PC-3 (cell line): ENCODE measurements at regions not wholly inside any gene's neighbourhood (a gene's known extent, or its start where the extent isn't known, plus 50 kb on each side); places are given as distances from the start of the nearest gene placed in this dataset.
"Not testable (repeated sequence)": the region's sequence is repeated elsewhere in the genome, so short reads cannot be mapped to it uniquely, and the experiment has no call there.

Experiments
- ATAC-seq: fragments of 200-7000 bp; cut with Tn5 transposase; 2 replicates; pipeline ENCODE4 v1.9.1; 2020; ENCODE audit warnings: mild to moderate bottlenecking, moderate library complexity
- BruUV-seq: library from RNA; stranded (reverse); fragments of 400-500 nt; replicated peaks from 2 replicates; lab custom pipeline; 2021; lab: Mats Ljungman, UMichigan
- CTCF ChIA-PET: fragments of 300-600 bp; sonication (Branson Sonifier 250); formaldehyde crosslinking; loops from one replicate; lab custom pipeline; 2022; ENCODE audit warnings: antibody characterized with exemption; lab: Charles Lee
- POLR2A ChIA-PET: fragments of 300-600 bp; sonication (Branson Sonifier 250); formaldehyde crosslinking; loops from one replicate; lab custom pipeline; 2022; ENCODE audit warnings: antibody characterized with exemption; ENCODE audit not compliant: unreplicated experiment; lab: Charles Lee
- DNase-seq: peaks from one replicate; pipeline ENCODE4 v3.0.0-alpha.2; 2015
- H2AFZ ChIP-seq: fragments of 300-600 bp; sonication (generic); 2 replicates; pipeline ENCODE4 v1.6.0; 2016; ENCODE audit warnings: antibody characterized with exemption, low read length
- H3F3A ChIP-seq: fragments of 300-600 bp; sonication (generic); one replicate; pipeline ENCODE4 v1.6.0; 2017; ENCODE audit warnings: antibody characterized with exemption, low read length, control low read depth, mild to moderate bottlenecking; ENCODE audit not compliant: unreplicated experiment
- H3K27ac ChIP-seq: fragments of 300-600 bp; sonication (generic); 2 replicates; pipeline ENCODE4 v1.5.1; 2016; ENCODE audit warnings: mild to moderate bottlenecking, low read length
- H3K27me3 ChIP-seq: fragments of 300-600 bp; sonication (generic); 2 replicates; pipeline ENCODE4 v1.6.1; 2016; ENCODE audit warnings: low read length, mixed read lengths
- H3K36me3 ChIP-seq: fragments of 300-600 bp; sonication (generic); 2 replicates; pipeline ENCODE4 v1.6.1; 2016; ENCODE audit warnings: low read depth, mixed run types, low read length, mixed read lengths
- H3K4me1 ChIP-seq: fragments of 300-600 bp; sonication (generic); 2 replicates; pipeline ENCODE4 v1.5.1; 2016; ENCODE audit warnings: low read length; ENCODE audit not compliant: insufficient read depth
- H3K4me2 ChIP-seq: fragments of 300-600 bp; sonication (generic); 2 replicates; pipeline ENCODE4 v1.6.0; 2016; ENCODE audit warnings: low read length
- H3K4me3 ChIP-seq: fragments of 300-600 bp; sonication (generic); 2 replicates; pipeline ENCODE4 v1.5.1; 2016; ENCODE audit warnings: mild to moderate bottlenecking, low read length, mixed read lengths
- H3K79me2 ChIP-seq: fragments of 300-600 bp; sonication (generic); 2 replicates; pipeline ENCODE4 v1.6.1; 2017; ENCODE audit warnings: low read length, mixed read lengths
- H3K9ac ChIP-seq: fragments of 300-600 bp; sonication (generic); 2 replicates; pipeline ENCODE4 v1.6.0; 2016; ENCODE audit warnings: mild to moderate bottlenecking, low read length
- H3K9me2 ChIP-seq: fragments of 300-600 bp; sonication (generic); replicated peaks from 2 replicates; pipeline ENCODE4 v1.6.1; 2016; ENCODE audit warnings: mixed run types, low read length, mixed read lengths
- H3K9me3 ChIP-seq: fragments of 300-600 bp; sonication (generic); 2 replicates; pipeline ENCODE4 v1.6.1; 2016; ENCODE audit warnings: low read length, mixed read lengths
- H4K20me1 ChIP-seq: fragments of 300-600 bp; sonication (generic); 2 replicates; pipeline ENCODE4 v1.6.1; 2016; ENCODE audit warnings: low read length, mixed read lengths
- CTCF ChIP-seq: fragments of 300-600 bp; sonication (generic); conservative IDR thresholded peaks from 2 replicates; pipeline ENCODE4 v1.5.1; 2017; ENCODE audit warnings: antibody characterized with exemption, low read depth, mild to moderate bottlenecking, low read length
- EZH2 ChIP-seq: fragments of 300-600 bp; sonication (generic); IDR thresholded peaks from one replicate; pipeline ENCODE4 v1.6.1; 2017; ENCODE audit warnings: antibody characterized with exemption, mild to moderate bottlenecking, low read length; ENCODE audit not compliant: unreplicated experiment
- EZH2phosphoT487 ChIP-seq: fragments of 300-600 bp; sonication (generic); IDR thresholded peaks from 2 replicates; pipeline ENCODE4 v1.6.1; 2018; ENCODE audit warnings: mild to moderate bottlenecking, antibody characterized with exemption, low read length, borderline replicate concordance
- intact Hi-C: fragments of 100-400 bp; cut with micrococcal nuclease; formaldehyde crosslinking; loops from 2 replicates; pipeline ENCODE4 v1.9.0; 2023

GRCh38 chr5:121479337-121479736 lies 372.3 kb upstream of the FTMT start:
- no TSS peak for BruUV-seq

GRCh38 chr5:121485281-121485680 lies 366.4 kb upstream of the FTMT start:
- no peaks in the 10 kb centered on the region for H3K27me3 ChIP-seq
- no peaks in the 10 kb centered on the region for H3K4me1 ChIP-seq
- H3F3A ChIP-seq, result no peaks in the 10 kb centered on the region
- H2AFZ ChIP-seq, result no peak overlapping the region
- no peaks in the 10 kb centered on the region for H3K79me2 ChIP-seq
- no TSS peak for BruUV-seq
- intact Hi-C loops, result no loop called here
- TF ChIP-seq EZH2phosphoT487, result no peak
- TF ChIP-seq CTCF, result no peak
- no peak for TF ChIP-seq EZH2
- DNase-seq (no peak), ATAC-seq (no peak)
- no peak overlapping the region for H3K9ac ChIP-seq
- H3K4me2 ChIP-seq, result no peak overlapping the region
- ChIA-PET CTCF (no interaction called here), POLR2A (no interaction called here)
- no peak overlapping the region for H3K27ac ChIP-seq
- no peaks in the 10 kb centered on the region for H3K9me3 ChIP-seq
- H3K4me3 ChIP-seq, result no peak overlapping the region
- H4K20me1 ChIP-seq, result no peaks in the 10 kb centered on the region
- no peaks in the 10 kb centered on the region for H3K36me3 ChIP-seq
- no peaks in the 10 kb centered on the region for H3K9me2 ChIP-seq

More at GRCh38 chr5:121479337-121479736, 372.3 kb upstream of the FTMT start:
- CTCF ChIA-PET, result interaction anchor here (0.5 kb wide), 1 partner anchor 621 kb away, joined by 3 read pairs; no protein-coding TSS in a partner anchor
- ATAC-seq (no peak), DNase-seq (no peak)
- no peaks in the 10 kb centered on the region for H3F3A ChIP-seq
- intact Hi-C loops, result no loop called here
- TF ChIP-seq EZH2phosphoT487 (no peak), CTCF (no peak), EZH2 (no peak)
- H3K4me1 ChIP-seq, result no peaks in the 10 kb centered on the region
- no peak overlapping the region for H2AFZ ChIP-seq
- no peak overlapping the region for H3K4me3 ChIP-seq
- H3K27me3 ChIP-seq, result no peaks in the 10 kb centered on the region
- H3K36me3 ChIP-seq, result no peaks in the 10 kb centered on the region
- H3K79me2 ChIP-seq, result no peaks in the 10 kb centered on the region
- no peak overlapping the region for H3K9ac ChIP-seq
- H3K27ac ChIP-seq, result no peak overlapping the region
- H4K20me1 ChIP-seq, result no peaks in the 10 kb centered on the region
- no peak overlapping the region for H3K4me2 ChIP-seq
- H3K9me2 ChIP-seq, result no peaks in the 10 kb centered on the region
- POLR2A ChIA-PET, result no interaction called here
- H3K9me3 ChIP-seq, result no peaks in the 10 kb centered on the region

- H3K4me3 ChIP-seq, DNase-seq, BruUV-seq, H3K4me2 ChIP-seq, CTCF ChIA-PET, H2AFZ ChIP-seq, H3F3A ChIP-seq, ATAC-seq, H3K27me3 ChIP-seq, H3K36me3 ChIP-seq, H3K9me2 ChIP-seq, H3K4me1 ChIP-seq, H3K9me3 ChIP-seq, H3K79me2 ChIP-seq, H4K20me1 ChIP-seq, POLR2A ChIA-PET, H3K9ac ChIP-seq, H3K27ac ChIP-seq, intact Hi-C loops: not testable (repeated sequence)
Measured at GRCh38 chr5:121485999-121486398, 365.7 kb upstream of the FTMT start.
